ENCODE measurements at regions not wholly inside any gene's neighbourhood (a gene's known extent, or its start where the extent isn't known, plus 50 kb on each side); places are given as distances from the start of the nearest gene placed in this dataset.

- no peak for DNase-seq
Measured at GRCh38 chr18:10289951-10290637, 164.3 kb upstream of the APCDD1 start.

DNA sequence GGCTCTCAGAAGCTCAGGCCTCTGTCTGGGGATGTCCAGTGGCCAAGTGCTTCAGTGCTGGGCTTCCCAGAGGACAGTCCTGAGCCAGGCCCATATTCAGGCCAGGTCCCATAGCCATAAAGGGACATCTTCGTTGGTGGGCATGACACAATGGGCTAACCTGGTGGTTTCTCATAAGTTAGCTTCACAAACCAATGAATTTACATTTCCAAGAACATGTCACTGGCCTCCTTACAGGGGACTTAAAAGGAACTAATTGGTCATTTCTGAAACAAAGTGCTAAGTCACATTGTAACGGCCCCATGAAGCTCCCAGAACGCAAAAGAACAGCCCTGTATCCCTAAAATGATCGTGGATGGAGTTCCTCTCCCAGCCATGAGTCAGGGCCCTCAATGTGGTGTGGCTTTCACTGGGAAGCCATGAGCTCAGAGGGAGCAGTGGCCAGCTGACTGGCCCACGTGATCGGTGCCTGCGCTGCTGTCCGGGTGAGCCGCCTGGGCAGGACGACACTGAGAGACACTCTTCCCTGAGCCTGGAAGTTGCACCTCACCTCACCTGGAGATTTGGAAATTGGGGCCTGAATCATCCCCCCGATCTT lies 163.7 kb upstream of the APCDD1 start:
- no peak for DNase-seq

- no peak for DNase-seq
Measured at GRCh38 chr18:10291568-10291981, 162.9 kb upstream of the APCDD1 start.

- no peak for DNase-seq
Measured at GRCh38 chr18:10293966-10294365, 160.5 kb upstream of the APCDD1 start.

- no peak for DNase-seq
Measured at GRCh38 chr18:10295751-10296150, 158.7 kb upstream of the APCDD1 start.

- DNase-seq = no peak
Measured at GRCh38 chr18:10296491-10296890, 157.9 kb upstream of the APCDD1 start.

DNA sequence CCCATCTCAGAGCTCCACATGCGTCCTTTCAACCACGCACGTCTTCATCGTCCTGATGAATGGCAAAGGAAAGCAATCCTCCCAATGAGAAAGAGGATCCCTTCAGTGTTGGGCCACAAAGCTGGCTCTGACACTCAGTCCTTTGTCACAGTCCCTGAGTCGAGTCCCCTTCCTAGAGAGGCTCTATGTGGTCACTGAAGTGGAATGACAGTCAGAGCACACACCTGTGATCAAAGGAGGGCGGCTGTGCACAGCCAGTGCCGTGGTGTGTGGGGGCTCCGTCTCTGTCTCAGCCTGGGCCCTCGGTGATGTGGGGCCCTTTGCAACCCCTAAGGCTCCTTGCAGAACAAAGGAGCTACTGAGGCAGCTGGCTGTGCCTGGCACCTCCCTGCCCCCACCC lies 157.3 kb upstream of the APCDD1 start:
- DNase-seq = no peak

- no peak for DNase-seq
Measured at GRCh38 chr18:10298346-10298745, 156.1 kb upstream of the APCDD1 start.

DNA sequence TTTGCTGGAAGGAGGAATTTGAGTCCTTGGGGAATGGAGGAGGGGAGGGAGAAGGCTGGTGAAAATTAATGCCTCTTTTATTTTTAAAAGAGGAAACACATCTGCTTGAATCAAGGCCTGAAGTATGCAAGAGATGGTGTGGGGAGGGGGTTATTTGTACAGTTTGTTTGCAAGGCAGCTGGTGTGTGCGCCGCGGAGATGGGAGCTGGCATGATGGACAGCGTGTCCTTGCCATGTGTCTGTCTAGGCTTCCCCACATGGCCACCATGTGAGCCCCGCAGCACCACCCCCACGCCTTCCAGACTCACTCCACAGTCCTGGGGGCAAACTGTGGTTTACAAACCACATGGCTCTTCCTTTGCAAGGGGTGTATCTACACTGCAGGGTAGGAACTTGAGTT lies 154.8 kb upstream of the APCDD1 start:
- DNase-seq = no peak

- no peak for DNase-seq
Measured at GRCh38 chr18:10300739-10301138, 153.7 kb upstream of the APCDD1 start.

- no peak for DNase-seq
Measured at GRCh38 chr18:10301831-10302483, 152.5 kb upstream of the APCDD1 start.

- no peak for DNase-seq
Measured at GRCh38 chr18:10303171-10303570, 151.3 kb upstream of the APCDD1 start.

DNA sequence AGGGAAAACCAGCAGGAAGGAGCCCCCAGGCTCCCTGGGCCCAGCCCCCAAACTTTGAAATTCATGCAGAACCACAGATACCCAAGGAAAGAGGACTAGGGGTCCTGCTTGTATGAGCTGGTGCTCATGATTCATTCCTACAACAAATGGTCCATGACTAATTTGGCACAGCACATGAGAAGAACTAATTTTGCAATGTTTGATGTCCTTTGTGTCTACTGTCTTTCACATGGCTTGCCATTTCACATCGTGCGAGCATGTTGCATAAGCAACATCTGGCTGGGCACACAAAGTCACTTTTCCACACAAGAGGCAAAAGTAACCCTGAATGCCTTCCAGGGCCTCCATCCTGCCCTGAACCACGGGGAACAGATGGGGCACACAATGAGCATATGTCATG lies 149.6 kb upstream of the APCDD1 start:
- no peak for DNase-seq

GRCh38 chr18:10306779-10307178 lies 147.7 kb upstream of the APCDD1 start:
- no peak for DNase-seq

- no peak for DNase-seq
Measured at GRCh38 chr18:10308154-10308553, 146.3 kb upstream of the APCDD1 start.

DNA sequence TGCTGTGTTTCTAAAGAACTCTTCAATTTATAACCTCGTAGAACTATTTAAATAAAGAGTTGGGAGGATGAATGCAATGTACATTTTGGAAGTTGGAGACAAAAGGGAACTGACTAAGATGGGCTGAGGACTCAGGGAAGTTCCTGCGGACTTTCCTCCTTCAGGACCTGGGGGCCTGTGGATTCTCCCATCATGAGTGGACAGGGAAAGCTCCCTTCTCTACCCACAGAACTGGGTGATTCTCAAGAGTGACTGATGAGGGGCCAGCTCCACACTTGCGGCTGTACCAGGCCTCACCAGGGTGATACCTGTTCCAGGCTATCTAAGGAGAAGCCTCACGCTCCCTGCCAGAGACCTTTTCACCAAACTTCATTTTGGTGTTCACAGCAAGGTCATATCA lies 143.8 kb upstream of the APCDD1 start:
- DNase-seq = no peak

DNA sequence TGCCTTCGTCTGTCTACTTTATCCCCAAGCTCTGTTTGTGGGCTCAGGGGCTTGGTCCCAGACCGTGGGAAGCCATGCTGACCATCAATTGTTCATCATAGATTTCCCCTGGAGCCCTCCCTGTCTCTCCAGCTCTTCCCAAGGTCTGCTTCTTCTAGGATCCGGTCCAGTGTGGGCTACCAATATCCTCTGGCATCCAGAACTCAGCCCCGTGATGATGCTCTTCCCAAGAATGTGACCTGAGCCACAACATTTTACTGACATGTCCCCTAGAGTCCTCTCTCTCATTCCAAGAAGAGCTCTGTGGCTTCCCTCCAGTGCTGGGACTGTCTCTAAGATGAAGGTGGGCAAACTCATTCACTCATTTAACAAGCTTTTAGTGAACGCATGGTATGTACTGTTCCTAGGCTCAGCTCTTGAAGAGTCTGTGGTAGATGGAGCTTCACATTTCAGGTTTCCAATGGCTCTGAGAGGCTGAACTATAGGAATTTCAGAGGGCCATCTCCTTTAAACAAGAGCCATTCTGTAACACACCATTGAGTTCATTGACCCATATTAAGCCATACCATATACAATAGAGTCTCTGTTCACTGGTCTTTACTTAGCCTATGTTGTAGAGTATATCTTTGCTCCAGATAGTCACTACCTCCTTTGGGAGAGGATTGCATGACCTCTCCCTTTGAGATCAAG lies 142.0 kb upstream of the APCDD1 start:
- no peak for DNase-seq

GRCh38 chr18:10313016-10313342 lies 141.5 kb upstream of the APCDD1 start:
- DNase-seq = no peak

DNA sequence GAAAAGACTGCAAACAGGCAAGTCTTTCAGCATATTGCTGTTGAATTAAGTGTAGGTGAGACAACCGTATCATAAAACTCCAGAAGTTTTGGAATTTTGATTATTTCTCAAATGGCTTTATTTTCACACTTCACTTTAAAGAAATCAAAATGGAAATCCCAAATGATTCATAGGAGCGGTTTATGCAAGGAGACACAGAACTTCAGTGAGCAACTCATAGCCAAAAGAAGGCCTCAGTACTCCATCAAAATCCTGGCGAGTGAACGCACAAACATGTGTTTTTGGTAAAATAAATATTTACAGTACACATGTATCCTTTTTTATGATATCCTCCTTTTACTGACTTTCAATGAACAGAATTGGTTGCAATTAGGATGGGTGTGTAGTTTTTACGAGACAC lies 140.4 kb upstream of the APCDD1 start:
- no peak for DNase-seq

- DNase-seq = peak; percentile 28
Measured at GRCh38 chr18:10315522-10315921, 138.9 kb upstream of the APCDD1 start.

DNA sequence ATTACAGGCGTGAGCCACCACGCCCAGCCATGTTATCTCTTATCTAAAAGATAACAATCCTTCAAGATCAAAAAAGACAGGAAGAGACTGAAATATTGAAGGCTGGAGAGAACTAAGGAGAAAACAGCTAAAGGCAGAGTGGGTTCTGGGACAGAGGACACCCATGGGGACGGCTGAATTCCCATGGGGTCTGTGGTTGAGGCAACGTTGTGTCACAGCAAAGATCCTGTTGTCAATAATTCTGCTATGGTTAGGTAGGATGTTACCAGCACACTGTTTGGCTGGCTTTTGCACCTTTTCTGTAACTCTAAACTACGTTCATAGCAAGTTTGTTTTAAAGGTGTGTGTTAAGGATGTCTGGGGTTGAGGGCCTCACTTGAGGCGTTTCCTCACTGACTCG lies 137.7 kb upstream of the APCDD1 start:
- no peak for DNase-seq

GRCh38 chr18:10317864-10318690 lies 136.4 kb upstream of the APCDD1 start:
- no peak for DNase-seq

GRCh38 chr18:10318691-10318970 lies 135.8 kb upstream of the APCDD1 start:
- DNase-seq = no peak

Measured in RPMI8226 (cell line).